Left forelimb (tissue), 1 donor: ENCODE measurements at regions not wholly inside any gene's neighbourhood (a gene's known extent, or its start where the extent isn't known, plus 50 kb on each side); places are given as distances from the start of the nearest gene placed in this dataset.

Experiments
- DNase-seq: peaks from one replicate; pipeline ENCODE4 v3.0.0-alpha.2; 2018; ENCODE audit warnings: low spot score

- no peak for DNase-seq
Measured at GRCh38 chr11:33646629-33647028, 54.0 kb downstream of the C11orf91 start.

DNA sequence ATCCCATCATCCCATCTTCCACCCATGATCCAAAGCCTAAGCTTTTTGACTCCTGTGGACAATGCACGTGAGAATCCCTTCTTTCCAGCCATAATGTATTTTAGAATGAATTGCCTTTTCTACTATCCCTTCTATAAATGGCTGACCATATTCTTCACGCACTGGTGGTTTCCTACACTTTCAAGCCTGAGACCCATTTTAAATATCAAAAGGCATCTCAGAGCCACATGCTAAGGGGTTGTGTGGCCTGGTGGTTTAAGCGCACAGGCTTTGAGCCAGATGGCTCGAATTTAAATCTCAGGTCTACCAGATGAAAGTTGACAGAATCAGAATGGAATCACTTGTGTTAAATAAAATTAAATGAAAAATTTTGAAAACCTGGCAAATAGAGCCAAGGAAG, 54.5 kb downstream of the C11orf91 start:
- DNase-seq = no peak

DNA sequence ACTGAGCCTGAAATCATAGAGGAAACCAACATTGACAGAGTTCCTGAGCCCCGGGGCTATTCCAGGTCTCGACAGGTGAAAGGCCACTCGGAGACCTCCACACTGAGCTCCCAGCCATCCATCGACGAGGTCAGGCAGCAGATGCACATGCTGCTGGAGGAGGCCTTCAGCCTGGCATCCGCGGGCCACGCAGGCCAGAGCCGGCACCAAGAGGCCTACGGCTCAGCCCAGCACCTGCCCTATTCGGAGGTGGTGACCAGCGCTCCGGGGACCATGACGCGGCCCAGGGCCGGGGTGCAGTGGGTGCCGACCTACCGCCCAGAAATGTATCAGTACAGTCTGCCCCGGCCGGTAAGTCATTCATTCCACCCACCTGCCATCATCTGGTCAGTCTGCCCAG, 54.9 kb downstream of the C11orf91 start:
- no peak for DNase-seq

GRCh38 chr11:33643167-33643824, 57.3 kb downstream of the C11orf91 start:
- no peak for DNase-seq

- no peak for DNase-seq
Measured at GRCh38 chr11:33642461-33643166, 58.0 kb downstream of the C11orf91 start.

GRCh38 chr11:33640730-33641371, 59.8 kb downstream of the C11orf91 start:
- no peak for DNase-seq

GRCh38 chr11:33638608-33639007, 62.0 kb downstream of the C11orf91 start:
- DNase-seq = no peak

DNA sequence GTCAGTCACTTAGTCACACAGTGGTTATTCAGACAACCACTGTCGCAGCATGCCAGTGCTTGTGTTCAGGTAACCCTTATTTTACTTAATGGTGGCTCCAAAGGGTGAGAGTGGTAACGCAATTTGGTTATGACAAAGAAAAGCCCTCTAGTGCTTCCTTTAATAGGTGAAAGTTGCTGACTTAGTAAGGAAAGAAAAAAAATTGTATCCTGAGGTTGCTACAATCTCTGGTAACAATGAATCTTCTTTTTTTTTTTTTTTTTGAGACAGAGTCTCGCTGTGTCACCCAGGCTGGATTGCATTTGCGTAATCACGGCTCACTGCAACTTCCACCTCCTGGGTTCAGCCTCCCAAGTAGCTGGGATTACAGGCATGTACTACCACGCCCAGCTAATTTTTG, 64.5 kb downstream of the C11orf91 start:
- no peak for DNase-seq

DNA sequence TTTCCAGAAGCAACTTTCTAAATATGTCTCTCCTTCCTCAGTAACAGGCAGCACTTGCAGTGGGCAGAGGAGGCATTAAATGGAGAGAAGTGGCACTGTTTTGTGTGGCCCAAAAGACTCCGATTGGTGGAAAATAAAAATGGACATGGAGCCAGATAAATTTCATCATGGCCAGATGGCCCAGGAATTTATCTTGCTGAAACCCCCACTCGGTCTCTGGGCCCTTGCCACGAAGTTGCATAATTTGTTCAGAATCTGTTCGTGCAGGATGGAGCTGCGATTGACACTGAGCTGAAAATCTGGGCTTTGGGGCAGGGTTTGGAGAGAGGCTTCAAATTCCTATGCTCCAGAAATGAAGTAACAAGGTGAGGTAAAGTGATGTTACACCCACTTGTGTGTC, 65.5 kb downstream of the C11orf91 start:
- no peak for DNase-seq

DNA sequence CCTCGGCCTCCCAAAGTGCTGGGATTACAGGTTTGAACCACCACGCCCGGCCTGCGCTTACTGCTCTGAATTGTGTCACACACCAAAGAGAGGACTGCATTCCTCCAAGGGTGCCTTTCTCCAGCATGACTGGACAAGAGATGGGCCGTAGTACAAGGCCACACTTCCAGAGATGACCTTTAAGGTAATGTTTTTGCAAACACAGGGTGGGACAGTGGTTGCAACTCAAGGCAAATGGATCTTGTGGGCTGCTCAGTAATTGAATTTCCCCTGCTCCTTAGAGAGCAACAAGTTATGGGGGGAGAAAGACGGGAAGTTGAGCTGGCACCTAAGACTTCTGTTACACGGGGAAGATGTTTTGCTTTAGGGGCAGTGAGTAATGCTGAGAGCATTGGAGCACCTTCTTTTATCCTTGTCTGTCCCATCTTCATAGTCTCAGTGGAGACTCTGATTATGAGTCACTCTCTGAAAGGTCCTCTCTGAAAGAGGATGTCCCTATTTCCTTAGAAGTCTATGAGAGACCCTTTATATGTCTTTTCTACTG, 66.3 kb downstream of the C11orf91 start:
- no peak for DNase-seq

DNA sequence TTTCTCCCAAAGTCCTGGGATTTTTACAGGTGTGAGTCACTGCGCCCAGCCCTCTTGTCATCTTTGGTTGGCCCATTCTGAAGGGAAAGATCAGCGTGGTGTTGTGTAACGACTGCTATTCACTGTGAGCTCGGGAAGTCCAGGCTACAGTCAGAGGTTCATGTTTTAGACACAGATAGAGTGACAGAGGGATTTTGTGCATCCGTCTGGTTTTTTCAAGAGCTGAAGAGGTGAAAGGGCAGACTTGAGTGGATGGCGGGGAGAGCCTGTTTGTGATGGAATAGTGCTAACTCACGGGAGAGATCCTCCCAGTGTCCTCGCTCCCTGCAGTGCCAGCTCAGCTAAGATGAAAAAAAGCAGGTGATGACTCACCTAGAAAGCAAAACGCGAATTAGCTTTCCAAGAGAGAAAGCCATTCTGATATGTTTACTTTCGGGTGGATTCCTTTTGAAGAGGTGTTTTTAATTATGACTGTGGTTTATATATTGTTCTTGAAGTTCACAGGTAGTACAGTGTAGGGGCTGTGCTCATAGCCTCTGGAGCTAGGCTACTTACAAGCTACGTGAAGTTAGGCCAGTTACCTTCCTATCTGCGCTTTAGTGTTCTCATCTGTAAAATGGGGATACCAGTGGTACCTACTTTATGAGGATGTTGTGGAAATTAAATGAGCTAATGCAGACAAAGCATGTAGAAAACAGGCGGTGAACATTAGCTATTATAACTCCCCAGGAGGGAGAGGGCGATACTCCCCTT, 67.2 kb downstream of the C11orf91 start:
- DNase-seq = no peak

GRCh38 chr11:33631749-33632091, 68.9 kb downstream of the C11orf91 start:
- no peak for DNase-seq

DNA sequence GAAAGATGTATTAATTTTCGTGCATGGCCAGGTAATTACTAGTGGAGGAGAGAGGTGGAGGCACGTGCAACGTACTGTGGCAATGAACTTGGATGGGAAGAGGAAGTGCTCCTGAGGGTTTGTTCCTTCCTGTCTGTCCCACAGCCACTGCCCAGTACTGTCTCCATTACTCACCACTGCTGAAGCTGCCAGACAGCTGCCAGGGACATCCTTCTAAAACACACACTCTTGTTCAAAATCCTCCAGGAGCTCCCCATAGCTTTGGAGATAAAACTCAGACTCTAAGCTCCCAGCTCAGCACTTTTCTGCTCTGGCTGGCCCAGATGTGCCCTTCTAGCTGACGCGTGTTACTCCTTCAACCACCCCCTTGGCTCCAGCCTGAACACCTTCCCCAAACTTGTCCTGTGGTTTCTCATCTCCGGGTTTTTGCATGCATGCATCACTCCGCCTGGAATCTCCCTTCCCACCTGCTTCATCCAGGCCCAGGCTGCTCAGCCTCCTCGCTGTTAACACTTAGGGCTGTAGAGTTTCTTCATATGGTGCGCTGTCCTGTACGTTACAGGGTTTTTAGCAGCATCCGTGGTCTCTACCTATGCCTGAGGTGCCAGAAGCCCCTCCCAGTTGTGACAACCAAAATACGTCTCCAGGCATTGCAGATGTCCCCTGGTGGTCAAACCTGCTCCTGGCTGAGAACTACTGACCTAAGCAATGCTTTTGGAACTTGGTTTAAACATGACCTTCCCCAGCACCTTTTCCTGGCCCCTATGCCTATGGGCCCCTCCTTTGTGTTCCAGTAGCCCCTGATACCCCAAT, 69.5 kb downstream of the C11orf91 start:
- DNase-seq = no peak

DNA sequence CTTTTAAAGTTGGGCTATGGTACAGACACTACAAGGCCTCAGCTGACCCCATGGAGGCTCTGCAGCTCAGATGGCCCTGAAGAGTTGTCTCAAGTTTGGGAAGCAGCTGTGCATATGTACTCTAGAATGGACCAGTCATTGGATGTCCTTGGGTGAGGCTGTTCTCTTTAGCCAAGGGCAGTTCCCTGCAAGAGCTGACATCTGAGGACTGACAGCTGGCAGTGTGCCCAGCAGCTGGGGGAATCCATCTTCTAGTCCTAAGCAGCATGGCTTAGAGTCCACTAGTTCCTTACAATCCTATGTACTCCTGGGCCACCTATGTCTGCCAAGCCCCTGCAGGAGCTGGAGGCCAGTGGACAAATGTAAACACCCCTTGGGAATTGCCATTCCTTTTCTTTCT, 76.5 kb downstream of the C11orf91 start:
- DNase-seq = peak; percentile 76

DNA sequence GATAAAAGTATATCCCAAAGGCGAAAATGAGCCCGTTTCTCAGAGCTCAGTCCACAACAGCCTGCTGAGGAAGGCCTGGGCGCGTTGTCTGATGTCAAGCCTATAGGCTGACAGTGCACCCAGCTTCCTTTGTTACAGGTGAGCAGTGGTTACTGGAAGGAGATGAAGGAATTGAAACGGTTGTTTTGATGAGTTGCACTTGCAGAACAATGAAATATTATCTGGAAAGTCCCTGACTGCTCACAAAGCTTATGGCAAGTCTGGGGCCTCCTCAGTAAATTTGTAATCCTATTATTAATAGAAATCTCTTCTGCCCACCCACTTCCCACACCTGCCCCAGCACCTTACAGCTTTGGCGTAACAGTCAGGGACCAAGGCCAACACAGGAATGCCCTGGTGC, 77.8 kb downstream of the C11orf91 start:
- no peak for DNase-seq

DNA sequence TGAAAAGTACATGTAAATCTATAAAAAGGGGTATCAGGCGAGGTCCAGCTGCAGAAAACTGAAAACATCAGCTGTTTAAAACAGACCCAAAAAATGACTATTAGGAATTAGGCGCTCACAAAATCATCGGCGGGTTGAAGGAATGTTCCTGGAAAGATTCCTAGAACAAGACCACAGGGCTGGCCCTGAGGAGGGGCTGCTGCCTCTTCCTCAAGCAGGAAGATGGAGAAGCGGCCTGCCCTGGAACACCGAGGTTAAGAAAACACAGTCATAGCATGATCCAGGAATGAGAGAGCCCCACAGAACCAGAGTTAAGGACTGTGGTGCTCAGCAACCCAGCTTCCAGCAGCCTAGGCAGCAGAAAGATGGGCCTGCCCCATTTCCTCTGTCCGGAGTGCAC, 78.4 kb downstream of the C11orf91 start:
- peak; percentile 71 for DNase-seq

DNA sequence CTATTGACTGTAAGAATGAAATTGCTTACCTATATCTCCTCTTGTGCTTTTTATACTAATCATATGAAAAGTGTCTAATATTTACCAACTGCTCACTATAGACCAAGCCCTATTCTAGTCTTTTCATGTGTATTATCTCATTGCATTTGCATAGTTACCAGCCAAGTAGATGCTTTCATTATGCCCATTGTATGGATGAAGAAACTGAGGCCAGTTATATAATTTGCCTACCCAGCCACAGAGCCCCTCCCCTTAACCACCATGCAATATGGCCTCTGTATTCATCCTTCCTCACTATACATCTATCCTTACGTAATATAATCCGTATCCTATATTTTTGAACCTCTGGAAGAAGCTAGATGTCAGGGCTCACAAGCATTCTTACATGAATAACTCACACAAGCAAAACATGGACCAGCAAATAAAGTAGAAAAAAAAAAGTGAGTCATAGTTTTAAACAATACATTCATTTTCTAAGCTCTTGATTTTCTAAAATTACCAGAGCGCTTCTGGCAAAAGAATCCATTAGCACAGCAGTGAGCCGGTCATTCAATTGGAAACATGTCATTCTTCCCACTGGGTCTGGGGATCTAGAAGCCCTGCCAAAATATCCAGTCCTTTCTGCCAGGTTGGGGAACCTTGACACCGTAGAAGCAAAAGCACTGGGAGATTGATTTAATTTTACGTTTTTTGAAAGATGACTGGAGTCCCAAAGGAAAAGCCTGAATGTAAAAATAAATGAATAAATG, 80.0 kb downstream of the C11orf91 start:
- no peak for DNase-seq

- DNase-seq = no peak
Measured at GRCh38 chr11:33618956-33619355, 81.7 kb downstream of the C11orf91 start.

DNA sequence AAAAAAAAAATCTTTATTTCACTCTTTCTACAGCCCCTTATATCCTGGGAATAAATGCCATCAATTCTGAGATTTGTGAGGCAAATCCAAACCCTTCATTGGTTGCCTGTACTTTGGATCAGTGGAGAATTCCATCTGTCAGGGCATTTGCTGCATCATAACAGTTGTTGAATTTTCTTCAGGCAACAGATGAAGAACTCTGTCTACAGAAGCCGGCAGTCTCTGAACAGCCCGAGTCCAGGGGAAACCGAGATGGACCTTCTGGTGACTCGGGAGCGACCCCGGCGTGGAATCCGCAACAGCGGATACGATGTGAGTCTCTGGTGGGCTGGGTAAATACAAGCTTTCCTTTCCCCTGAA, 82.3 kb downstream of the C11orf91 start:
- DNase-seq = no peak

DNA sequence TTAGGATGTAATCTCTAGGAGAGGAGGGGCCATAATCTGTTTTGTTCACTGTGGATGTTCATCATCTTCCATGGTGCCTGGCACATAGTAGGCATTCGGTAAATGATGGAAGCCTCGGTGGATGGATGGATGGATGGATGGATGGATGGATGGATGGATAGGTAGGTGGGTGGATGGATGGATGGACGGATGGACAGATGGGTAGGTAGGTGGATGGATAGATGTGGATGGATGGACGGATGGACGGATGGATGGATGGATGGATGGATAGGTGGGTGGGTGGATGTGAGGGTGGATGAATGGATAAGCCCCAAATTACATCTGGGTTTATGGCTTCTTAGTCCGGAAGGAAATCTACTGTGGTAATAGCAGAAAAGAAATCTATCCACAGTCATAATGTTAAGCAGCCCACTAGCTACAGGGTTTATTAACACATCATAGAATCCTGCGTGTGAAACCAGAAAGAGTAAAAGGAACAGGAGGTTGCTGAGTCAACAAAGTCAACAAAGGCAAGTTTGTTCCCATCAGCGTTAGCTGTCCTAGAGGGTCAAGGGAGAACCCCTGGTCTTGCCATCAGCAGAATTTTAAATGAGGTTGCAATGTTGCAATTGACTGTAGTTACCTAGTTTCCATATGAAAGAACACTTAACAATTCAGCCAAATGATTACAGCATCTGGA, 82.8 kb downstream of the C11orf91 start:
- DNase-seq = no peak
